Cardiac fibroblast (primary cell): ENCODE measurements at regions not wholly inside any gene's neighbourhood (a gene's known extent, or its start where the extent isn't known, plus 50 kb on each side); places are given as distances from the start of the nearest gene placed in this dataset.

Source experiments
- DNase-seq, 2 donors: peaks; one replicate each; pipeline versions ENCODE4 v3.0.0 to v3.0.0-alpha.2; 2010; ENCODE audit warnings: low read depth in 2 of 2
- H3K4me3 ChIP-seq, 2 donors: replicated peaks in 1 of 2; 1 replicate in 1 of 2; 2 replicates in 1 of 2; pipeline ENCODE4 v1.5.1; 2011; ENCODE audit warnings: low read depth in 2 of 2, low read length in 2 of 2, mild to moderate bottlenecking in 2 of 2, moderate library complexity in 1 of 2
- CTCF ChIP-seq: IDR thresholded peaks from one replicate; pipeline ENCODE4 v1.5.1; 2011; ENCODE audit warnings: low read depth, mild to moderate bottlenecking, low read length, inconsistent platforms

- TF ChIP-seq CTCF = no peak
- DNase-seq = no peak
- no peak overlapping the region for H3K4me3 ChIP-seq
Measured at GRCh38 chr2:146954544-146954943, 890.3 kb upstream of the ACVR2A start.

GRCh38 chr2:146952696-146953095 lies 892.1 kb upstream of the ACVR2A start:
- no peak for DNase-seq
- no peak for TF ChIP-seq CTCF
- H3K4me3 ChIP-seq = no peak overlapping the region

- TF ChIP-seq CTCF = no peak
- DNase-seq = no peak
- no peak overlapping the region for H3K4me3 ChIP-seq
Measured at GRCh38 chr2:146950911-146951310, 893.9 kb upstream of the ACVR2A start.

GRCh38 chr2:146950361-146950760 lies 894.5 kb upstream of the ACVR2A start:
- TF ChIP-seq CTCF = no peak
- DNase-seq = no peak

GRCh38 chr2:146949400-146949799 lies 895.4 kb upstream of the ACVR2A start:
- no peak for DNase-seq
- TF ChIP-seq CTCF = no peak
- no peak overlapping the region for H3K4me3 ChIP-seq

More at GRCh38 chr2:146950361-146950760, 894.5 kb upstream of the ACVR2A start:
- H3K4me3 ChIP-seq = no peak overlapping the region

GRCh38 chr2:146944601-146945000 lies 900.2 kb upstream of the ACVR2A start:
- TF ChIP-seq CTCF = no peak
- peak in 1 of 2 donors; percentile 23 for DNase-seq
- H3K4me3 ChIP-seq = no peak overlapping the region

- no peak for TF ChIP-seq CTCF
- no peak overlapping the region for H3K4me3 ChIP-seq
- peak; percentile 22 to 57 for DNase-seq
Measured at GRCh38 chr2:146939991-146940685, 904.7 kb upstream of the ACVR2A start.
